Hepatocyte (in vitro differentiated cells): ENCODE measurements at regions not wholly inside any gene's neighbourhood (a gene's known extent, or its start where the extent isn't known, plus 50 kb on each side); places are given as distances from the start of the nearest gene placed in this dataset.
"Not testable (repeated sequence)": the region's sequence is repeated elsewhere in the genome, so short reads cannot be mapped to it uniquely, and the experiment has no call there.

Experiments used
- DNase-seq: peaks from one replicate; pipeline ENCODE4 v3.0.0-alpha.2; 2016; ENCODE audit warnings: low spot score
- H2AFZ ChIP-seq: fragments of 200-600 bp; sonication (generic); 2 replicates; pipeline ENCODE4 v1.6.0; 2016; ENCODE audit warnings: antibody characterized with exemption, mild to moderate bottlenecking
- H3K27ac ChIP-seq: fragments of 200-600 bp; sonication (generic); 2 replicates; pipeline ENCODE4 v1.5.1; 2016; ENCODE audit warnings: mild to moderate bottlenecking
- H3K27me3 ChIP-seq: fragments of 200-600 bp; sonication (generic); 2 replicates; pipeline ENCODE4 v1.6.1; 2016
- H3K36me3 ChIP-seq: fragments of 200-600 bp; sonication (generic); replicated peaks from 2 replicates; pipeline ENCODE4 v1.5.1; 2016; ENCODE audit warnings: low read depth; ENCODE audit not compliant: insufficient read depth
- H3K4me1 ChIP-seq: fragments of 200-600 bp; sonication (generic); 2 replicates; pipeline ENCODE4 v1.5.1; 2016; ENCODE audit warnings: mild to moderate bottlenecking, moderate library complexity; ENCODE audit not compliant: insufficient read depth
- H3K4me2 ChIP-seq: fragments of 200-600 bp; sonication (generic); 2 replicates; pipeline ENCODE4 v1.6.0; 2016
- H3K4me3 ChIP-seq: fragments of 200-600 bp; sonication (generic); 2 replicates; pipeline ENCODE4 v1.5.1; 2016; ENCODE audit warnings: mild to moderate bottlenecking
- H3K79me2 ChIP-seq: fragments of 200-600 bp; sonication (generic); 2 replicates; pipeline ENCODE4 v1.6.0; 2017; ENCODE audit warnings: mild to moderate bottlenecking
- H3K9me2 ChIP-seq: fragments of 200-600 bp; sonication (generic); replicated peaks from 2 replicates; pipeline ENCODE4 v1.6.0; 2017; ENCODE audit warnings: mild to moderate bottlenecking; ENCODE audit not compliant: insufficient read depth
- H3K9me3 ChIP-seq: fragments of 200-600 bp; sonication (generic); 2 replicates; pipeline ENCODE4 v1.5.1; 2016; ENCODE audit warnings: low read depth, mild to moderate bottlenecking
- H4K20me1 ChIP-seq: fragments of 200-600 bp; sonication (generic); 2 replicates; pipeline ENCODE4 v1.6.0; 2016; ENCODE audit warnings: mild to moderate bottlenecking; ENCODE audit not compliant: insufficient read depth, poor library complexity, severe bottlenecking
- CTCF ChIP-seq: fragments of 200-600 bp; sonication (generic); IDR thresholded peaks from 2 replicates; pipeline ENCODE4 v1.5.1; 2016; ENCODE audit warnings: antibody characterized with exemption, mild to moderate bottlenecking; ENCODE audit not compliant: poor library complexity
- EZH2 ChIP-seq: fragments of 200-600 bp; sonication (generic); IDR thresholded peaks from 2 replicates; pipeline ENCODE4 v1.6.1; 2016; ENCODE audit warnings: antibody characterized with exemption, mild to moderate bottlenecking, borderline replicate concordance
- EZH2phosphoT487 ChIP-seq: fragments of 200-600 bp; sonication (generic); IDR thresholded peaks from one replicate; pipeline ENCODE4 v1.6.1; 2018; ENCODE audit warnings: antibody characterized with exemption, mild to moderate bottlenecking, low read depth, moderate library complexity; ENCODE audit not compliant: unreplicated experiment, severe bottlenecking
- WGBS: methylation state at CpG from one replicate; pipeline ENCODE4 v1.1.6; 2016; ENCODE audit warnings: low lambda C conversion rate; ENCODE audit errors: missing lambda C conversion rate; 5-methylcytosine and 5-hydroxymethylcytosine counted together

GRCh38 chr4:160537681-160538080 is 1434.8 kb downstream of the RAPGEF2 start:
- no peaks in the 10 kb centered on the region for H4K20me1 ChIP-seq
- no peak for DNase-seq
- H3K4me2 ChIP-seq = no peak overlapping the region
- H3K4me1 ChIP-seq = no peaks in the 10 kb centered on the region
- H3K4me3 ChIP-seq = no peak overlapping the region
- no peaks in the 10 kb centered on the region for H3K79me2 ChIP-seq
- no peaks in the 10 kb centered on the region for H3K36me3 ChIP-seq
- H3K27ac ChIP-seq = no peak overlapping the region
- H2AFZ ChIP-seq = no peak overlapping the region
- no peaks in the 10 kb centered on the region for H3K27me3 ChIP-seq
- TF ChIP-seq EZH2phosphoT487 (no peak), CTCF (no peak), EZH2 (no peak)
- no peaks in the 10 kb centered on the region for H3K9me3 ChIP-seq
- no peaks in the 10 kb centered on the region for H3K9me2 ChIP-seq
- 93% methylated on average over 5 of the region's 5 CpGs for WGBS

GRCh38 chr4:160546201-160546600 is 1443.3 kb downstream of the RAPGEF2 start:
- H3K9me2 ChIP-seq = no peaks in the 10 kb centered on the region
- WGBS = 47% methylated on average over 1 of the region's 1 CpG
- no peak overlapping the region for H2AFZ ChIP-seq
- no peaks in the 10 kb centered on the region for H3K9me3 ChIP-seq
- TF ChIP-seq EZH2phosphoT487 (no peak), CTCF (no peak), EZH2 (no peak)
- no peak overlapping the region for H3K4me3 ChIP-seq
- no peaks in the 10 kb centered on the region for H3K4me1 ChIP-seq
- no peak overlapping the region for H3K4me2 ChIP-seq
- H3K27me3 ChIP-seq = no peaks in the 10 kb centered on the region
- H3K79me2 ChIP-seq = no peaks in the 10 kb centered on the region
- no peaks in the 10 kb centered on the region for H4K20me1 ChIP-seq
- no peak for DNase-seq
- H3K27ac ChIP-seq = no peak overlapping the region
- H3K36me3 ChIP-seq = no peaks in the 10 kb centered on the region

GRCh38 chr4:160549951-160550519 is 1447.2 kb downstream of the RAPGEF2 start:
- H3K79me2 ChIP-seq, H3K4me2 ChIP-seq, H3K4me1 ChIP-seq, DNase-seq, H3K36me3 ChIP-seq, H3K9me2 ChIP-seq, H4K20me1 ChIP-seq, H3K4me3 ChIP-seq, H3K9me3 ChIP-seq, H3K27ac ChIP-seq, H3K27me3 ChIP-seq, H2AFZ ChIP-seq: not testable (repeated sequence)
- 98% methylated on average over 17 of the region's 32 CpGs for WGBS

GRCh38 chr4:160562661-160563060 is 1459.8 kb downstream of the RAPGEF2 start:
- no peak overlapping the region for H3K4me3 ChIP-seq
- H4K20me1 ChIP-seq = no peaks in the 10 kb centered on the region
- H3K9me2 ChIP-seq = no peaks in the 10 kb centered on the region
- no peaks in the 10 kb centered on the region for H3K9me3 ChIP-seq
- H3K4me1 ChIP-seq = no peaks in the 10 kb centered on the region
- no peaks in the 10 kb centered on the region for H3K27me3 ChIP-seq
- no peak overlapping the region for H3K27ac ChIP-seq
- WGBS = 90% methylated on average over 4 of the region's 4 CpGs
- H3K36me3 ChIP-seq = no peaks in the 10 kb centered on the region
- no peak overlapping the region for H3K4me2 ChIP-seq
- DNase-seq = no peak
- H2AFZ ChIP-seq = no peak overlapping the region
- H3K79me2 ChIP-seq = no peaks in the 10 kb centered on the region
- TF ChIP-seq EZH2phosphoT487 (no peak), EZH2 (no peak), CTCF (no peak)
